Fibroblast of skin of left biceps (primary cell): ENCODE measurements at regions not wholly inside any gene's neighbourhood (a gene's known extent, or its start where the extent isn't known, plus 50 kb on each side); places are given as distances from the start of the nearest gene placed in this dataset.

Source experiments
- DNase-seq, 2 experiments: peaks; one replicate each; pipeline ENCODE4 v3.0.0-alpha.2; 2013; ENCODE audit warnings: low read depth in 2 of 2

DNA sequence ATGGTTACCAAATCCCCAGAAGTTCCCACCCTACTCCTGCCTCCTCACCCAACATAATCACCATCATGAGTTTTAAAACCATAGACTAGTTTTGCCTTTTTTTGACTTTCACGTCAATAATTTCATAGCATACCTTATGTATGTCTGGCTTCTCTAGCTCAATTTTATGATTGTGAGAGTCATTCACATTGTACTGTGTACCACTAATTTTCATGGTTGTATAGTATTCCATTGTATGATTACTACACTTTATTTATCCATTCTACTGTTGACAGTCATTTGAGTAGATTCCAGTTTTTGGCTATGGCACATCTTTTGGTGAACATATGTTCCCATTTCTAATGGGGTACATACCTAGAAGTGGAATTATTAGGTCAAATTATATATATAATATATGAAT lies 195.3 kb upstream of the TCF21 start:
- no peak for DNase-seq

DNA sequence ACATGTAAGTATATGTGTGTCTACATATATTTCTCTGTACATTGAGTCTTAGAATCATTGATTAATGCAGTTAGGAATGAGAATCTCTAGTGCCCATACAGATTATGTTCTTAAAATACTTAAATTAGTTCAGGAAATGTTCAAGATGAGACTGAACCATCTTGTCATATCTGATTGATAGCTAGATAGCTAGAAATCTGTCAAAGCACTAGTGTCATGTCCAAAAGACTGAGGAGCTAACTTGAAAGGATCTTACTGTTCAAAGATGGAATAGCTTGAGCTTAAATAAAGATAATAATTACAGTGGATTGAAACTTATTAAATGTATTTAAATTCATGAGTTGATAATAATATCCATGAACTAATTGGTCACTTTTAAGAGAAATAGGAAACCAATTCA lies 191.7 kb upstream of the TCF21 start:
- DNase-seq = no peak

DNA sequence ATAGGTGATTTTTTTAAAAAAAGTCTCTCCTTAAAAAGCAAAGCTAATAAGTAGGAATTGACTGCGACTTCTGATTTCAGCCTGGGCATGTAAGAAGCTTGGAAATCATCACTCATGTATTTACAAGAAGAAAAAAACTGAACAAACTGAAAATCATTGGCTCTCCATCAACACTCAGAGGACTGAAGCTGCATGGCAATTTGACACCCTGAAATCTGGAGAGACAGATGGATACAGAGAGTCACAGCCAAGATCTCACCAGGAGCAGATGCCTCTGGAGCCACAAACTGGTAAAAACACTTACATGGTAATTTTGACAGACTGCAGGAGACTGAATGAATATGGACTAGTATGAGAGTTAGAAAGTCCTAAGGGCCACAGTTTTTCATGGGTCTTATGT lies 191.2 kb upstream of the TCF21 start:
- DNase-seq = peak in 1 of 2 experiments; percentile 40

DNA sequence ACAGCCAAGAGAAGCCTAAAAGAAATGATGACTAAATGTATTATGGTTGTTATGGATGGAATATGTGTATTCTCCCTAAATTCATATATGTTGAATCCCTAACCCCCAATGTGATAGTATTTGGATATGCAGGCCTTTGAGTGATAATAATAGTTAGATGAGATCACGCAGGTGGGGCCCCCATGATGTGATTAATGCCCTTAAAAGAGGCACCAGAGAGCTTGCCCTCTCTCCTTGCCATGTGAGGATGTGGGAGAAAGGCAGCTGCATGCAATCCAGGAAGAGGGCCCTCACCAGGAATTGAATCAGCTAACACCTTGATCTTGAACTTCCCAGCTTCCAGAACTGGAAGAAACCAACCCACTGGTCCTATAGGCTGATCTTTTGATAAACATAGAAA lies 190.6 kb upstream of the TCF21 start:
- DNase-seq = no peak

DNA sequence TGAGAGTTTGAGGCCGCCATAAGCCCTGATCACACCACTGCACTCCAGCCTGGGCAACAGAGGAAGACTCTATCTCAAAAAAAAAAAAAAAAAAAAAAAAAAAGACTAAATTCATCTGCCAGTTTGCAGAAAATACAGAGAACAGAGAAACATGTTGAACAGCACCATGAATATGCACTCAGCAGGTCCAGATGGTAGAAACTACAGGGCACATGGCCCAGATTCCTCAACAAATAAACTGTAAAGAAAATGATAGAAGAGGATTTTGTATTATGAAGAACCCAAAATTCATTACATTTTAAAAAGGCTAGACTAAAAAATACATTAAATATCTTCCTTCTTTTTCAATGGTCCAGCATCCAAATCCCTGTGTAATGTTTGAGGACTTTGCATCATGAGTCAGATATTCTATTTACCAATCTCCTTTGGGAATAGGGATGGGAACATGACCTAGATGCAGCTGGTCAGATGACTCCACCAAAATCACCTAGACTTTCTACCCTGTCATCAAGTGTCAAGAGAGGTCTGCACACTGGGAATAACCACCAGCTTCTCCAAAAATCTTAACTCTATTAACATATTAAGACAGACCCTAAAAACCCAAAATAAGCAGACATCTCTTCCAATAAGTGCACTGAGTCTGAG lies 189.1 kb upstream of the TCF21 start:
- no peak for DNase-seq

DNA sequence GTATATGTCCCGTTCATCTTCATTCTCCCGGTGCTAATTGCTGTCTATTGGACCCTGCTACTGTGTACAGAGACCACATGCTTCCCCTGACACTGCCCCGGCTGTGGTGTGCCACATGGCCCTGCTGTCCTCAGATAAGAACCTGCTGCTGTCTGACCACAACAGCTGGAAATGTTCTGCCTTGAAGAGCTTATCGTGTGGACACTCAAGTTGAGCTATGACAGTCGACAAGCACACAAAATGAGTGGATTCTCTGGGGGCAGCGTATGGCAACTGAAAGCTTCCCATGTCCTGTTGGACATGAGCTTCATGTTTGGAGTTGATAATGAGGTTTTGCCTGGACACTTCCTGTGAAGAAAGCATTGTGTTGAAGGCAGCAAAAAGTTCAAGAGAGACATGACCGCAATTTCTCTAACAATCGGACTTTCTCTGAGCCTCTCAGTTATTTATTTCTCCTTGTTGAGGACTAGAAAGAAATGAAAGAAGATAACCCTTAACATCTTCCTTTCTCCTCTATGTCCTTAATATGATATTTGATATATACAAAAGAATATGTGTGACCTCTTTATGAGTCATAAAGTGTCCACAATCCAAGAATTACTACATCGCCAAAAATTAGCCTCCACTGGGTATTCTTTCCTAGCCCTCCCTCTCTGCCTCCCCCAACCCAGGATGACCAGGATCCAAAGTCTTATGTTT lies 187.1 kb upstream of the TCF21 start:
- DNase-seq = no peak

DNA sequence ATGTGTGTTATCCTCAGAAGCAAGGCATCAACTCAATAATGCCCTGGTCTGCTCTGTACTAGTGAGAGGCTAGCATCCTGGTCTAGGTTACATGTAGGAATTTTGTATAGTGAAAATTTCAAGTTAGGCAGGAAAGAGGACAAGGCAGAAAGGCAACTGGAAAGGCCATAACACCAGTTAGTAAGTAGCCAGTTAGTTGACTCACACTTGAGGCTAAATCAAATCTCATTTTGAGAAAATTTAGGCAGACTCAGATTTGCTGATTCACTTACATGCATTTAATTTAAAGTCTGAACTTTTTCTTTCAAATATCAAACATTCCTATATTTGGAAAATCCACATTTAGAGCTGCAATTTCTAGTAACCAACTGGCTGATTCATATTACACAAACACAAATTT lies 184.5 kb upstream of the TCF21 start:
- no peak for DNase-seq

DNA sequence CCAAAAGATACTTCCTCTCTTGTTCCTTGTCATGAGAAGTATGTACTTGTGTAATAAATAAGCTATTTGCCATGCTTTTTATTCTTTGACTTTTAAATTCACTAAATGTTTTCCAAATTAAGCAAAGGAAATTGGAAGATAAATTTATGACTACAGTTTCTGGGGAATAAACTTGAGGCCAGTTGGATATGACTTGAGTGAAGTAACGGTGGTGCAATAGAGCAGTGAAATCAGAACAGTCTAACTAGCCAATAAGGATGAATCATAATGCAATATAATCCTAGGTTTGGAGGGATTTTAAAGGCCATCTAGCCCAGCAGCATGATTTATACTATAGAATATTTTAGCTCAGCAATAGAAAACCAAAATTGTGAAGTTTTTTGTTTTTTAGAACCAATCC lies 183.8 kb upstream of the TCF21 start:
- peak; percentile 72 to 79 for DNase-seq

DNA sequence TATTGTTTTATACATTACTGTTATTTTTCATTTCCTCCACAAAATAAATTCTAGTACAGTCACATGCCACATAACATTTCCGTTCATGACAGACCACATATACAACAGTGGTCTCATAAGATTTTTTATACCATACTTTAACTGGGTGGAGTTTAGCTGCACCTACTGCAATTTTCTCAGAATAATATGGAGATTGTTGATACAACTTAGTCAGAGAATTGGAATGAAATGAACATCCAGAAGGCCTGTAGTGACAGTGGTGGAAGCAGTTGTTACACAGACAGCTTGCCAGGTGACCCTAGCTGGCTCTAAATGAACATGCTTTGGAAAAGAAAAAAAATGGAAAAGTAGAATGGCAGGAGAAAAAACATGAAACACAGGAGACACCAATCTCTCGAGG lies 183.2 kb upstream of the TCF21 start:
- no peak for DNase-seq

DNA sequence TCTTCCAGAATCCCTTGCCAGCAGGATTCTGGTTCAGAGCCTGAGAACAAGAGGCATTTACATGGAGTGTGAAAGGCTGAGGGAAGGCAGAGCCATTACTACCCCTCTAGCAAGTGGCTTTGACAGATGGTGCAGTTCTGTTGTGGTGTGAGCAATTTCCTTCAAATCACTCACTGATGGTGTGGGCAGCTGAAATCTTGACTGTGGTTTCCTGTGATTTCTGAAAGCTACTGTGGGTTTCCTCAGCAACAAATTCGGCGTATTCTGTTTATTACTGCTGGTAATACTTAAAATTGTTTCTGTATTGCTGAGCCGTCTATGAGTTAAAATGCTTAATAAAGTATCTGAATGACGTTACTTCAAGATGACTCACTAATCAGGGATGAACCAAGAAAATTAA lies 181.5 kb upstream of the TCF21 start:
- peak; percentile 88 to 89 for DNase-seq

DNA sequence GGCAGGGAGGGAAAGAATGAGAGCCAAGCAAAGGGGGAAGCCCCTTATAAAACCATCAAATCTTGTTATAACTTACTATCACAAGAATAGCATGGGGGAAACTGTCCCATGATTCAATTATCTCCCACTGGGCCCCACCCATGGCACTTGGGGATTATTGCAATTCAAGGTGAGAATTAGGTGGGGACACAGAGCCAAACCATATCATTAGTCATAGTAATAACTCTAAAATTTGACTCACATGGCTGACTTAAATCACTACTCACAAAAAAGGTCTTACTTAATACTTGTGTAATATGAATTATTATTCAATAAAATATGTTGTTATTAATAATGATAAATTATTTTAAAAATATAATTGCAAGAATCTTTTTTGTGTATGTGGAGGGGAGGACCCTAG lies 178.1 kb upstream of the TCF21 start:
- DNase-seq = no peak

DNA sequence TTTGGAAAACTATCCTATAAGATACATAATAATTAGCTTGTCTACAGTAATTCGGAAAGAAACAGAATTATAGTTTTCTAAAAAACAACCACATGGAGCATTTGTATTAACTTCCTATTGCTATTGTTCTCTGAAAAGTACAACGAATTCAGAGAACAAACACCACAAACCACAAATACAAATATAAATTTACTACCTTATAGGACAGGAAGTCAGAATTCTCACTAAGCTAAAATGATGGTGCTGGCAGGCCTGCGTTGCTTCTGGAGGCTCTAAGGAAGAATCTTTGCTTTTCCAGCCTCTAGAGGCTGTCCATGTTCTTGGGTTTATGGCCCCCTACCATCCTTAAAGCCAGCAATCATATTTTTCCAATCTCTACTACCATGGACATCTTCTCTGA lies 173.6 kb upstream of the TCF21 start:
- DNase-seq = no peak

DNA sequence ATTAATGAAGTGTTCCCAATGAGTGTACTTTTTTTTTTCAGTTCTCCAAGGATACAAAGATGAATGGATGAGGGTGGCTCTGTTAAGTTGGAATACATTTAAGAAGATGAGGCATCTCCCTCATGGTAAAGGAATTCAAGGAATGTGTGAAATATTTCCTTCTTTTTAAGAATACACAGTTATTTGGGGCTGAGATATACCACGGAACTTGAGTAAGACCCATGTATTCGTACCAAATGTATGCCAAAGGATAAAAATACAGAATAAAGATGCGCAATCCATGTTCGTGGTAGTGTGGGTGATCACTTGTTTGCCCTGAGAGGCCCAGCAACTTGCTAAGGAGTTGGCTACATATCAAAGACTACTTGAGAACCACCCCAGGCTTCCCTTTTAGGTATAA lies 164.2 kb upstream of the TCF21 start:
- DNase-seq = peak; percentile 54 to 60

DNA sequence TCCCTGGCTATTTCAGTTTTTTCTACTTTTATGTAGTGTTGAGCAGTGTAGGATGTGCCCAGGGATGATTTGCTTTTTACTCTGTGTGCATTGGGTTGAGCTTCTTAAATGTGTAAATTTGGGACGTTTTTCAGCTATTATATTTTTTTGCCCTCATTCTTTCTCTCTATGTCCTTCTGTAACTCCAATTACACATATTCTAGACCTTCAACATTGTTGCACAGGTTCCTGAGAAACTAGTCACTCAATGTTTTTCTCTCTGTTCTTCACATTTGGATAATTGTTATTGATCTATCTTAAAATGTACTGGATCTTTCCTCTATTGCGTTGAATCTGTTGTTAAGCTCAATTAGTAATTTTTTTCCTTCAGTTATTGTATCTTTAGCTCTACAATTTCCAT lies 162.7 kb upstream of the TCF21 start:
- no peak for DNase-seq

DNA sequence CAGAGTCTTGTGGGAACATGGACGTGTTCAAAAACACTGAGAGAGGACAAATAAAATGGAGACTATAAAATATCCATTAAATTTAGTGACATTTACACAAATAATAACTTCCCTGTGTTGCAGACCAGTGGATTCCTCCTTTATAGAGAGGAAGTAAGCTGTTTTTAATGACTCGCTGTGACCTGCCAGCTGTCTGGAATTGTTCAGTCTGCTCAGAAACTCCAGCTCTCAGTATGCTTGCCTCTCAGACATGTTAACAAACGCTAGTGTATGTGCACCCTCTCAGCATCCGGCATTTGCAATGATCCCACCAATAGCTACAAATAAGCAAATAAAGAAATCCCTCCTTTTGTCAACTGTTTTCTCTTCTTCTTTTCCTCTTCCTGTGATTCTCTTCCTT lies 158.0 kb upstream of the TCF21 start:
- DNase-seq = no peak

DNA sequence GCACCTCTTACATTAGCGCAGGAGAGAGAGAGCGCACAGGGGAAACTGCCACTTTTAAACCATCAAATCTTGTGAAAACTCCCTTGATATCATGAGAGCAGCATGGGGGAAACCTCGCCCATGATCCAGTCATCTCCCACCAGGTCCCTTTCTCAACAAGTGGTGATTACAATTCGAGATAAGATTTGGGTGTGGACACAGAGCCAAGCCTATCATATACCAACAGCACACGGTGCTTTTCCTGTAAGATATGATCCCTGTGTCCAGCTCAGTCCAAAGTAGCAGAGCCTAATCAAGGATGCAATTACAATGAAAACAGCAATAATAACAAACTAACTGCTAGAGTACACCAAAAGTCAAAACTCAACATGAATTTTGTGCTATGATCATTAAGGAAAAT lies 148.7 kb upstream of the TCF21 start:
- DNase-seq = no peak

DNA sequence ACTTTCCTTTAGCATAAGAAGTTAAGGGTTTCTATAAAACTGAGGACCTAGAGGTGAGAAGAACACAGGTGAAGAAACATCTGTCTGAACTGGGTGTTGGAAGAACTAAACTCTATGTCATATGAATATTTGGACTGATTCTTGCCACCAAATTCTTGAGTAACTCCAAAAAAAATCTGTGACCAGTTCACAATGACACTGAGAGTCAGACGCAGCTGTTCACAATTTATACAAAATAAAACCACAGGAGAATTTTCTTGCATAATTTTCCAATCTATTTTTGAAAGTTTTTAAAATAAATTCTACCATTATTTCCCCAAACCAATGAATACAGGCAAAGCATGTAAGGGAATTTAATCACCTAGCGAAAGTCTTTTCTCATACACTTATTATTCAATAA lies 148.1 kb upstream of the TCF21 start:
- DNase-seq = no peak

DNA sequence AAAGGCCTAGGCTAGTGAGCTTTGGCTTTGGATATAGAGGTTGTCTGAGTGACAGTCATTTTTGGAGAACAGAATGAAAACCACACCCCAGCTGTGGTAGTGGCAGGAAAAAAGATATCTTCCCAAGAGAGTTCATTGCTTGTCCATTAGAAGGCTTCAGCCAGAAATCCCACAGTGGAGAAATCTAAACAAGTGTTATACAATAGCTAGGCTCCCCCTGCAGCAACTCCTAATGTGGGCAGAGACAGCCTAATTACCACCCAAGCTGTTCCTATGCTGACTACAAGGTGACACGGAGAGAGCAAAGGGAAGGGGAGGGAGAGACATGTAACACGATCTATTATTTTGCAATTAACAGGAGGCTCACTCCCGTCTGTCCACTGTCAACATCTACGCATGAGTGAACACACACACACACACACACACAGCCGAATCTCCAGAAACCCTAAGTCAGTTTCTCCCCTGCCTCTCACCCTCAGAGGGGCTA lies 147.5 kb upstream of the TCF21 start:
- no peak for DNase-seq

DNA sequence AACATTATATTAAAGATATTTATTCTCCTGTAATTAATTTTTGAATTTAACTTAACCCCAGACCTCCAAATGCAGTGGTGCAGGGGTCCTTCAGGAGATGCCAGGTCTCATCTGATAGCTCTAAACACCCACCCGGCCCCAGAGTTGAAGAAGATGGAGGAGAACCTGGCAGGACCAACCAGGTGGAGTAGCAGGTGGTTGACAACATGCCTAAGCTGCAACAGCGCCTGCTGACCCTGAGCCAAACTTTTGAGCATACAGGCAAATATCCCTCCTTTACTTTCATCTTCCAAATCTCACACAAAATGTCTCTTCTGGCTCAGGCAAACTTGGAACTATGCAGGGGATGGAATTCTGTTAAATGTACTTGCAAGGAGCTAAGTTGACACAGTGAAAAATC lies 145.3 kb upstream of the TCF21 start:
- no peak for DNase-seq

DNA sequence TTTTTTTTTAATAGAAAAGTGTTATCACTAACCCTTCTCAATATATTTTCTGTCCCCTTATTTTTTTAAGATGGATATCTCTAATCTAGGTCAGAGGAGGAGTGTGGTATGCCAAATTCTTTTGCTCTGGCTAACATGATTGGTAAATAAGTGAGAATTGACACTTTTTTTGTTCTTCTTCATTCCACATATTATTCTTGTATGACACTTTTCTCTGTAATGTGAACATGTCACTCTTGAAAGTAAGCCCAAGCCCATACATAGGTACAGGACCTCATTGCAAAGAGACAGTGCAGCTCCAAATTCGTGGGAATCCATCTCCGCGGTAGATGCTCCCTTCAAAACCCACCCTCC lies 142.5 kb upstream of the TCF21 start:
- DNase-seq = no peak

DNA sequence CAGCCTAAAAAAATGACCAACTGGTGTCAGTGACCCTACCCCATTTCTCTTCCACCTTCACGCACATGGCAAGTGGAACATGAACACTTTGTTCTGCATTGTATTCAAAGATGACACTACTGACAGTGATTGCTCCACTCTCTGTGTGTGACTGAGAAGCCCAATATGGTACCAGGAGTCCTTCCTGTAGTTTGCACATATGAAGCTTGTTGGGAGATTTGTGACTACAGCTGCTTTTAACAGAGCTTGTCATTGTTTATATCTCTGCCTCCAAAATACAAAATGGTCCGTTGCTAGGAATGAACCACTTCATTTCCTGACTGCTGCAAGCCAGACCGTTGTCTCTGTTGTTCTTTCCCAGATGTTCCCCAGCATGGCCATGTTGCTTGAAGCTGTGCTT lies 140.3 kb upstream of the TCF21 start:
- DNase-seq = no peak

DNA sequence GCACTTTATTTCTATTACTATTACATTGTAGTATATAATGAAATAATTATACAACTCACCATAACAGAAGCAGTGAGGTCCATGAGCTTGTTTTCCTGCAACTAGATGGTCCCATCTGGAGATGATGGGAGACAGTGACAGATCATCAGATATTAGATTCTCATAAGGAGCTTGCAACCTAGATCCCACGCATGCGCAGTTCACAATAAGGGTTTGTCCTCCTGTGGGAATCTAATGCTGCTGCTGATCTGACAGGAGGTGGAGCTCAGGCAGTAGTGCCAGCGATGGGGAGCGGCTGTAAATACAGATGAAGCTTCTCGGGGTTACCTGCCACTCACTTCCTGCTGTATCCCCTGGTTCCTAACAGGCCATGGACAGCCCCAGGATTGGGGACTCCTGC lies 139.5 kb upstream of the TCF21 start:
- no peak for DNase-seq

DNA sequence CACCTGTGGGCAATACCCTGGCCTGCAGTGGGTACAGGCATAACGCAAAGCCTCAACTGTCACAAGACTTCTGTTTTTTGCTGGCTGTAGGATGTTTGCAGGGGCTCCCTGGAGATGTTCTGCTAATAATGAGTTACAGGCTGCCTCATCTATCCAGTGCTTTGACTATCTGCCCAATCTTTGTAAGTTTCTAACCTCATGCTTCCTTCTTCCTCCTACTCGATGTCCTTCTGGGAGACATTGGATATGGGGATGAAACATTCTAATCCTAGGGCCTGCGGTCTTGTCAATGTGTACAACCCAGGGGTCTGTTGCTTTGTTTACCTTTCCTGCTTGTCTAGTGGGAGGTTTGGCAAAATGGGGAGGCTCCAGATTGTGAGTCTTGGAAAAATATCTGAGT lies 136.8 kb upstream of the TCF21 start:
- DNase-seq = no peak

DNA sequence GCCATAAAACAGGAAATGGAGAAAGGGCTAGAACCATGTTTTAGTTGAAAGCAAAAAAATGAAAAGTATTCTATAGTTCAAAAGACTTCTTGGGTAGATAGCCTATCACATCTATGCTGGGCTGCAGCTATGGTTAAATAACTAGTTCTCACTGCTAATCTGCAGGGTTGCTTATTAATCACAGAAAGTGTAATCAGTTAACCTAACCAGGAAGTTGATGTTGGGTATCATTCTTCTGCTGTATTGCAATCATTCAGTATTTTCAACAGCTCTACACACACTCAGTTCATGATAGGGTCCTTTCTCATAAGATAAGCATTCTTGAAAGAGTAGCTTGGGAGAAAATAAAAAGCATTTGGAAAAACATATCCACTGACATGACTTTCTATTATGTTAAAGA lies 135.2 kb upstream of the TCF21 start:
- no peak for DNase-seq
